Lower leg skin (tissue), 4 donors: ENCODE measurements at regions not wholly inside any gene's neighbourhood (a gene's known extent, or its start where the extent isn't known, plus 50 kb on each side); places are given as distances from the start of the nearest gene placed in this dataset.

Experiments used
- DNase-seq, 2 donors: peaks; one replicate each; pipeline ENCODE4 v3.0.0-alpha.2; 2019; ENCODE audit warnings: low spot score in 2 of 2
- H3K4me3 ChIP-seq: fragments of 200-600 bp; sonication (generic); 2 replicates; pipeline ENCODE4 v1.5.1; 2017; ENCODE audit warnings: mild to moderate bottlenecking, low read depth; ENCODE audit not compliant: poor library complexity, severe bottlenecking
- CTCF ChIP-seq, 3 donors: fragments of 450-650 bp; IDR thresholded peaks; one replicate each; pipeline ENCODE4 v1.5.1; 2016; ENCODE audit warnings: antibody characterized with exemption in 3 of 3, mild to moderate bottlenecking in 3 of 3, moderate library complexity in 2 of 3
- POLR2A ChIP-seq, 2 donors: fragments of 450-650 bp; IDR thresholded peaks; one replicate each; pipeline ENCODE4 v1.6.1; 2016 to 2017; ENCODE audit warnings: antibody characterized with exemption in 2 of 2, mild to moderate bottlenecking in 1 of 2, moderate library complexity in 1 of 2
- WGBS, 2 donors: methylation state at CpG; one replicate each; pipeline ENCODE4 v1.1.5; 2018; 5-methylcytosine and 5-hydroxymethylcytosine counted together
- intact Hi-C: fragments of 100-400 bp; cut with DNase I; formaldehyde crosslinking; loops from one replicate; pipeline ENCODE4 v1.15.0; 2023; ENCODE audit warnings: low total_unique reads

- peak in 1 of 2 donors; percentile 3 for DNase-seq
- 88% methylated on average over 7 of the region's 7 CpGs for WGBS, 2 donors
- H3K4me3 ChIP-seq: no peak overlapping the region
- intact Hi-C loops: no loop called here
- TF ChIP-seq POLR2A (IDR thresholded peaks at IDR 0.05) (no peak), CTCF (IDR thresholded peaks at IDR 0.05) (no peak)
These were observed 243.8 kb upstream of the FOXQ1 start for GRCh38 chr6:1068068-1068467.

- no peak overlapping the region for H3K4me3 ChIP-seq
- TF ChIP-seq POLR2A (IDR thresholded peaks at IDR 0.05) (no peak), CTCF (IDR thresholded peaks at IDR 0.05) (no peak)
- 62 to 70% methylated on average over 3 of the region's 3 CpGs for WGBS, 2 donors
- peak in 1 of 2 donors; percentile 43 for DNase-seq
- intact Hi-C loops: no loop called here
These were observed 244.6 kb upstream of the FOXQ1 start for GRCh38 chr6:1067346-1067745.

- TF ChIP-seq CTCF (IDR thresholded peaks at IDR 0.05) (no peak), POLR2A (IDR thresholded peaks at IDR 0.05) (no peak)
- H3K4me3 ChIP-seq: no peak overlapping the region
- intact Hi-C loops: no loop called here
- peak in 1 of 2 donors; percentile 70 for DNase-seq
- 81 to 90% methylated on average over 11 of the region's 11 CpGs for WGBS, 2 donors
These were observed 245.3 kb upstream of the FOXQ1 start for GRCh38 chr6:1066449-1067090.

- no peak for TF ChIP-seq CTCF (IDR thresholded peaks at IDR 0.05)
- TF ChIP-seq POLR2A (IDR thresholded peaks at IDR 0.05): no peak
These were observed 245.9 kb upstream of the FOXQ1 start for GRCh38 chr6:1065986-1066385.

GRCh38 chr6:1063671-1064355, 248.1 kb upstream of the FOXQ1 start:
- 57 to 70% methylated on average over 13 of the region's 13 CpGs for WGBS, 2 donors
- H3K4me3 ChIP-seq: no peak overlapping the region
- intact Hi-C loops: no loop called here
- TF ChIP-seq CTCF (IDR thresholded peaks at IDR 0.05) (no peak), POLR2A (IDR thresholded peaks at IDR 0.05) (no peak)
- no peak for DNase-seq

More at GRCh38 chr6:1065986-1066385, 245.9 kb upstream of the FOXQ1 start:
- DNase-seq: peak in 1 of 2 donors; percentile 12
- intact Hi-C loops: no loop called here
- H3K4me3 ChIP-seq: no peak overlapping the region
- WGBS, 2 donors: 93% methylated on average over 8 of the region's 8 CpGs
